HEK293T (cell line): ENCODE measurements at regions not wholly inside any gene's neighbourhood (a gene's known extent, or its start where the extent isn't known, plus 50 kb on each side); places are given as distances from the start of the nearest gene placed in this dataset.

Experiments
- ARNT ChIP-seq: fragments of 450-650 bp; IDR thresholded peaks from 2 replicates; pipeline ENCODE4 v1.6.1; 2017; ENCODE audit warnings: mild to moderate bottlenecking
- BHLHE40 ChIP-seq: fragments of 450-650 bp; IDR thresholded peaks from 2 replicates; pipeline ENCODE4 v1.6.1; 2016; ENCODE audit warnings: mild to moderate bottlenecking, moderate library complexity, borderline replicate concordance
- FOXA1 ChIP-seq: fragments of 450-650 bp; IDR thresholded peaks from 2 replicates; pipeline ENCODE4 v1.6.1; 2016; ENCODE audit warnings: mild to moderate bottlenecking
- FOXK2 ChIP-seq: fragments of 450-650 bp; IDR thresholded peaks from 2 replicates; pipeline ENCODE4 v1.6.1; 2016; ENCODE audit warnings: mild to moderate bottlenecking
- PKNOX1 ChIP-seq: fragments of 450-650 bp; IDR thresholded peaks from 2 replicates; pipeline ENCODE4 v1.6.1; 2016
- SP1 ChIP-seq: fragments of 450-650 bp; IDR thresholded peaks from 2 replicates; pipeline ENCODE4 v1.6.1; 2017
- ZNF384 ChIP-seq: fragments of 450-650 bp; IDR thresholded peaks from 2 replicates; pipeline ENCODE4 v1.6.1; 2016

GRCh38 chr3:13700362-13700761 is 151.4 kb downstream of the FBLN2 start:
- no peak for TF ChIP-seq FOXK2
- TF ChIP-seq PKNOX1 = no peak
- TF ChIP-seq FOXA1 = no peak
- TF ChIP-seq BHLHE40 = no peak
- TF ChIP-seq SP1 = no peak
- no peak for TF ChIP-seq ARNT
- TF ChIP-seq ZNF384 = no peak
